Stimulated activated CD4-positive, alpha-beta T cell treated with anti-CD3 and anti-CD28 coated beads, Interleukin-2, amount 100 ng/mL, for 4 hours (primary cell): ENCODE measurements at regions not wholly inside any gene's neighbourhood (a gene's known extent, or its start where the extent isn't known, plus 50 kb on each side); places are given as distances from the start of the nearest gene placed in this dataset.

Experiments used
- DNase-seq: peaks from one replicate; pipeline ENCODE4 v3.0.0-alpha.2; 2020; ENCODE audit warnings: low read depth

GRCh38 chr15:66905954-66906353, 159.4 kb upstream of the SMAD3 start:
- DNase-seq = no peak

GRCh38 chr15:66906668-66907614, 158.5 kb upstream of the SMAD3 start:
- DNase-seq = no peak

- DNase-seq = no peak
Measured at GRCh38 chr15:66907826-66908743, 157.3 kb upstream of the SMAD3 start.

GRCh38 chr15:66908744-66909095, 156.7 kb upstream of the SMAD3 start:
- no peak for DNase-seq

GRCh38 chr15:66909381-66909890, 156.0 kb upstream of the SMAD3 start:
- DNase-seq = no peak

GRCh38 chr15:66911131-66911700, 154.2 kb upstream of the SMAD3 start:
- DNase-seq = no peak

- no peak for DNase-seq
Measured at GRCh38 chr15:66912001-66912400, 153.4 kb upstream of the SMAD3 start.

- DNase-seq = no peak
Measured at GRCh38 chr15:66912441-66912840, 153.0 kb upstream of the SMAD3 start.

- DNase-seq = no peak
Measured at GRCh38 chr15:66917904-66918448, 147.4 kb upstream of the SMAD3 start.

GRCh38 chr15:66919421-66919820, 146.0 kb upstream of the SMAD3 start:
- DNase-seq = no peak

GRCh38 chr15:66921319-66921915, 144.0 kb upstream of the SMAD3 start:
- DNase-seq = no peak

GRCh38 chr15:66922608-66923007, 142.8 kb upstream of the SMAD3 start:
- DNase-seq = no peak

GRCh38 chr15:66923438-66923881, 141.9 kb upstream of the SMAD3 start:
- no peak for DNase-seq

- DNase-seq = no peak
Measured at GRCh38 chr15:66924889-66925288, 140.5 kb upstream of the SMAD3 start.

- no peak for DNase-seq
Measured at GRCh38 chr15:66925721-66926120, 139.7 kb upstream of the SMAD3 start.

- DNase-seq = no peak
Measured at GRCh38 chr15:66927201-66928077, 138.0 kb upstream of the SMAD3 start.

- no peak for DNase-seq
Measured at GRCh38 chr15:66928101-66928500, 137.3 kb upstream of the SMAD3 start.

- DNase-seq = no peak
Measured at GRCh38 chr15:66928784-66929183, 136.6 kb upstream of the SMAD3 start.

GRCh38 chr15:66929843-66930402, 135.5 kb upstream of the SMAD3 start:
- DNase-seq = no peak
